ENCODE measurements at regions not wholly inside any gene's neighbourhood (a gene's known extent, or its start where the extent isn't known, plus 50 kb on each side); places are given as distances from the start of the nearest gene placed in this dataset.

GRCh38 chr7:67422601-67423000 is 426.0 kb downstream of the TYW1 start:
- intact Hi-C loops (cut with DNase I): no loop called here
- Histone ChIP-seq H3K36me3 (ENCODE audit: control insufficient read depth in 2 of 3, insufficient read depth in 3 of 3, low read length in 3 of 3) (no peaks in the 10 kb centered on the region), H3K4me3 (ENCODE audit: low read length in 3 of 3) (no peak overlapping the region), H3K9ac (ENCODE audit: low read length in 3 of 3) (no peak overlapping the region), H3K27ac (ENCODE audit: low read depth in 2 of 2, low read length in 2 of 2) (no peak overlapping the region), H3K27me3 (ENCODE audit: control insufficient read depth, insufficient read depth, low read length) (no peaks in the 10 kb centered on the region), H3K9me3 (ENCODE audit: control insufficient read depth in 2 of 3, insufficient read depth in 1 of 3, low read length in 3 of 3) (no peaks in the 10 kb centered on the region), H3K4me1 (ENCODE audit: control insufficient read depth in 2 of 3, insufficient read depth in 2 of 3, low read depth in 1 of 3, low read length in 3 of 3) (no peaks in the 10 kb centered on the region)
- TF ChIP-seq CTCF (IDR thresholded peaks at IDR 0.05; ENCODE audit: borderline replicate concordance, extremely low read depth, insufficient read depth): no peak
- no peak for FAIRE-seq
- DNase-seq: no peak

- Histone ChIP-seq H3K36me3 (ENCODE audit: control insufficient read depth in 2 of 3, insufficient read depth in 3 of 3, low read length in 3 of 3) (no peaks in the 10 kb centered on the region), H3K4me1 (ENCODE audit: control insufficient read depth in 2 of 3, insufficient read depth in 2 of 3, low read depth in 1 of 3, low read length in 3 of 3) (no peaks in the 10 kb centered on the region), H3K27me3 (ENCODE audit: control insufficient read depth, insufficient read depth, low read length) (no peaks in the 10 kb centered on the region), H3K4me3 (ENCODE audit: low read length in 3 of 3) (no peak overlapping the region), H3K27ac (ENCODE audit: low read depth in 2 of 2, low read length in 2 of 2) (no peak overlapping the region), H3K9me3 (ENCODE audit: control insufficient read depth in 2 of 3, insufficient read depth in 1 of 3, low read length in 3 of 3) (no peaks in the 10 kb centered on the region), H3K9ac (ENCODE audit: low read length in 3 of 3) (no peak overlapping the region)
- intact Hi-C loops (cut with DNase I): no loop called here
- TF ChIP-seq CTCF (IDR thresholded peaks at IDR 0.05; ENCODE audit: borderline replicate concordance, extremely low read depth, insufficient read depth): no peak
- no peak for DNase-seq
- FAIRE-seq: no peak
Observed at GRCh38 chr7:67423065-67423464, 426.4 kb downstream of the TYW1 start.

GRCh38 chr7:67426654-67427053 is 430.0 kb downstream of the TYW1 start:
- intact Hi-C loops (cut with DNase I): no loop called here
- no peaks in the 10 kb centered on the region for H3K9me3 ChIP-seq (ENCODE audit: control insufficient read depth in 2 of 3, insufficient read depth in 1 of 3, low read length in 3 of 3)
- FAIRE-seq: no peak
- no peak overlapping the region for H3K27ac ChIP-seq (ENCODE audit: low read depth in 2 of 2, low read length in 2 of 2)
- H3K36me3 ChIP-seq (ENCODE audit: control insufficient read depth in 2 of 3, insufficient read depth in 3 of 3, low read length in 3 of 3): no peaks in the 10 kb centered on the region
- no peak overlapping the region for H3K4me3 ChIP-seq (ENCODE audit: low read length in 3 of 3)
- DNase-seq: no peak
- no peaks in the 10 kb centered on the region for H3K27me3 ChIP-seq (ENCODE audit: control insufficient read depth, insufficient read depth, low read length)
- TF ChIP-seq CTCF (IDR thresholded peaks at IDR 0.05; ENCODE audit: borderline replicate concordance, extremely low read depth, insufficient read depth): no peak
- H3K9ac ChIP-seq (ENCODE audit: low read length in 3 of 3): no peak overlapping the region
- H3K4me1 ChIP-seq (ENCODE audit: control insufficient read depth in 2 of 3, insufficient read depth in 2 of 3, low read depth in 1 of 3, low read length in 3 of 3): no peaks in the 10 kb centered on the region

- H3K27ac ChIP-seq (ENCODE audit: low read depth in 2 of 2, low read length in 2 of 2): no peak overlapping the region
- no peaks in the 10 kb centered on the region for H3K36me3 ChIP-seq (ENCODE audit: control insufficient read depth in 2 of 3, insufficient read depth in 3 of 3, low read length in 3 of 3)
- H3K9ac ChIP-seq (ENCODE audit: low read length in 3 of 3): no peak overlapping the region
- peaks cover 0 to 6% (median 0%) of the 10 kb centered on the region in 3 donors for H3K9me3 ChIP-seq (ENCODE audit: control insufficient read depth in 2 of 3, insufficient read depth in 1 of 3, low read length in 3 of 3)
- FAIRE-seq (no peak), DNase-seq (no peak)
- TF ChIP-seq CTCF (IDR thresholded peaks at IDR 0.05; ENCODE audit: borderline replicate concordance, extremely low read depth, insufficient read depth): no peak
- H3K27me3 ChIP-seq (ENCODE audit: control insufficient read depth, insufficient read depth, low read length): no peaks in the 10 kb centered on the region
- H3K4me3 ChIP-seq (ENCODE audit: low read length in 3 of 3): no peak overlapping the region
- no peaks in the 10 kb centered on the region for H3K4me1 ChIP-seq (ENCODE audit: control insufficient read depth in 2 of 3, insufficient read depth in 2 of 3, low read depth in 1 of 3, low read length in 3 of 3)
- intact Hi-C loops (cut with DNase I): no loop called here
Observed at GRCh38 chr7:67429735-67430134, 433.1 kb downstream of the TYW1 start.

Data from kidney (tissue), 13 donors.